ENCODE measurements at regions not wholly inside any gene's neighbourhood (a gene's known extent, or its start where the extent isn't known, plus 50 kb on each side); places are given as distances from the start of the nearest gene placed in this dataset.

DNA sequence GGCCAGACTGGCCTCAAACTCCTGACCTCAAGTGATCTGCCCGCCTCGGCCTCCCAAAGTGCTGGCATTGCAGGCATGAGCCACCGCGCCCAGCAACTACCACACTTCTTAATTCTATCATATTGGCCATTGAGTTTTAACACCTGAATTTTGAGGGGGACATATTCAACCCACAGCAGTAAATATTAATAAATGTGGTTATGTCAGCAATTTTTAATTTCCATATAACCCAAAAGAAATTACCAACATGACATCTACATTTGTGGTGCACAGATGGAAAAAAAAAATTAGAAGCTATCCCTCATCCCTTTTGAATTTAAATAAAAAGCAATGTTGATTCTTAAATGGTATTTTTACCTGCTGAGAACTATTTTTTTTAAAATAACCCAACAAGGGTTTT, 88.7 kb downstream of the SLITRK6 start:
- TF ChIP-seq TAF1 (IDR thresholded peaks at IDR 0.05; ENCODE audit: borderline replicate concordance, insufficient read depth, low read length): no peak
- TF ChIP-seq POLR2AphosphoS5 (IDR thresholded peaks at IDR 0.05; ENCODE audit: low read depth, low read length): no peak
- TF ChIP-seq, protein P1, sequence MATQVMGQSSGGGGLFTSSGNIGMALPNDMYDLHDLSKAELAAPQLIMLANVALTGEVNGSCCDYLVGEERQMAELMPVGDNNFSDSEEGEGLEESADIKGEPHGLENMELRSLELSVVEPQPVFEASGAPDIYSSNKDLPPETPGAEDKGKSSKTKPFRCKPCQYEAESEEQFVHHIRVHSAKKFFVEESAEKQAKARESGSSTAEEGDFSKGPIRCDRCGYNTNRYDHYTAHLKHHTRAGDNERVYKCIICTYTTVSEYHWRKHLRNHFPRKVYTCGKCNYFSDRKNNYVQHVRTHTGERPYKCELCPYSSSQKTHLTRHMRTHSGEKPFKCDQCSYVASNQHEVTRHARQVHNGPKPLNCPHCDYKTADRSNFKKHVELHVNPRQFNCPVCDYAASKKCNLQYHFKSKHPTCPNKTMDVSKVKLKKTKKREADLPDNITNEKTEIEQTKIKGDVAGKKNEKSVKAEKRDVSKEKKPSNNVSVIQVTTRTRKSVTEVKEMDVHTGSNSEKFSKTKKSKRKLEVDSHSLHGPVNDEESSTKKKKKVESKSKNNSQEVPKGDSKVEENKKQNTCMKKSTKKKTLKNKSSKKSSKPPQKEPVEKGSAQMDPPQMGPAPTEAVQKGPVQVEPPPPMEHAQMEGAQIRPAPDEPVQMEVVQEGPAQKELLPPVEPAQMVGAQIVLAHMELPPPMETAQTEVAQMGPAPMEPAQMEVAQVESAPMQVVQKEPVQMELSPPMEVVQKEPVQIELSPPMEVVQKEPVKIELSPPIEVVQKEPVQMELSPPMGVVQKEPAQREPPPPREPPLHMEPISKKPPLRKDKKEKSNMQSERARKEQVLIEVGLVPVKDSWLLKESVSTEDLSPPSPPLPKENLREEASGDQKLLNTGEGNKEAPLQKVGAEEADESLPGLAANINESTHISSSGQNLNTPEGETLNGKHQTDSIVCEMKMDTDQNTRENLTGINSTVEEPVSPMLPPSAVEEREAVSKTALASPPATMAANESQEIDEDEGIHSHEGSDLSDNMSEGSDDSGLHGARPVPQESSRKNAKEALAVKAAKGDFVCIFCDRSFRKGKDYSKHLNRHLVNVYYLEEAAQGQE (IDR thresholded peaks at IDR 0.05; ENCODE audit: insufficient read depth in 1 of 2, low read depth in 2 of 2, low read length in 2 of 2): no peak
